GM18519 (cell line): ENCODE measurements at regions not wholly inside any gene's neighbourhood (a gene's known extent, or its start where the extent isn't known, plus 50 kb on each side); places are given as distances from the start of the nearest gene placed in this dataset.
"Not testable (repeated sequence)": the region's sequence is repeated elsewhere in the genome, so short reads cannot be mapped to it uniquely, and the experiment has no call there.

Experiments used
- ATAC-seq: cut with Tn5 transposase; IDR thresholded peaks from one replicate; pipeline ENCODE4 v1.9.1; 2021; ENCODE audit warnings: mild to moderate bottlenecking, moderate library complexity; ENCODE audit not compliant: unreplicated experiment, low FRiP score

DNA sequence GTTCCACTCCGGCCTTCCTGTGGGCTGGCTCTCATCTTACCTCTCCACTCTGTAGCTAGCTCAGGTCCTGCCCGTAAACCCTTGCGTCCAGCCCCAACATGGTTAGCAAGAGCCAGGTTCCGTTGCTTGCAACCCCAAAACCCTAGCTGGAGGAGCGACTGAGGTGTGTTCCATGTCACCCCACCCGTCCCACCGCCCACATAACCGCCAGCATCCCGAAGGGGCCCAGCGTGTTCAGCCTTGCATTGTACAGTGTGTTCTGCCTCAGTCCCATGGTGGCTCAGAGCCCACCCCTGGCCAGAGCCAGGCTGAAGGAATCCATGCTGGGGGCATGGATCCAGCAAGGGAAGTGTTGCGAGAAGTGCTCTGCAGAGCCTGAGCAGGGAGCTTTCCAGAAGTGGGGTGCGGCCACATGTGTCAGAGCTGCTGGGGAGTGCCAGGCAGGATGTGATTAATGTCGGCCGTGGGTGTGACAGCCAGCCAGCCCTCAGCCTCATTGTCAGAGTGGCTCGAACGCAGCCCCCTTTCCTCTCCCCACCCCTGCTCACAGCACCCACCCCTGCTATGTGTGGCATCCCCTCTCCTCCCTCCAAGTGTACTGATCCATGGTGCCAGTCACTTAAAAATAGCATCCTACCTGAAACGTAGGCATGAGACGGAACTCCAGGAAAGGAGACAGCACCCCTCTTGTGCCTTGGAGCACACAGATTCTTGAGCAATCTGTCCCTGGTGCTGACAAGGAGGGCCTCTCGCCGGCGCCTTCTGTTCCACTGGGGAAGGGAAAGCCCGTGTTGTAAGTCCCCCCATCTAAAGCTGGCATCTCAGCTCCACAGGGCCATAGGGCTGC, 158.9 kb downstream of the OR4M2 start:
- ATAC-seq: not testable (repeated sequence)

- ATAC-seq: no peak
Measured at GRCh38 chr15:22239806-22240180, 159.5 kb downstream of the OR4M2 start.

DNA sequence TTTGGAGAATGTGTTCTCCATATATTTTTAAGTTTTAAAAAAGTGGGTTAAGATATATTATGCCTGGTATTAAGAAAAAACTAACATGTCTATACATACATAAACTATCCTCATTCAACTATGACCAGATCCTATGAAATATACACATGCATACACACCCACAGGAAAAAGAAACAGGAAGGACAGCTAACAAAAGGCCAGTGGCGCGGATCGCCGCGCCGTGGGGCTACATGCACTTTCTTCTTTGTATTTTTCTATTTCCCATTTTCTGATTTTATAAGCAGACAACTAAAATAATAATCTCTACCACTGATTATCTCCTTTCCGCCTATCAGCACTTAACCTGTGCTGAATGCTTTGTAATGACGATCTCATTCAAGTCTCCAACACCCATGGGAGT, 160.1 kb downstream of the OR4M2 start:
- ATAC-seq: no peak

DNA sequence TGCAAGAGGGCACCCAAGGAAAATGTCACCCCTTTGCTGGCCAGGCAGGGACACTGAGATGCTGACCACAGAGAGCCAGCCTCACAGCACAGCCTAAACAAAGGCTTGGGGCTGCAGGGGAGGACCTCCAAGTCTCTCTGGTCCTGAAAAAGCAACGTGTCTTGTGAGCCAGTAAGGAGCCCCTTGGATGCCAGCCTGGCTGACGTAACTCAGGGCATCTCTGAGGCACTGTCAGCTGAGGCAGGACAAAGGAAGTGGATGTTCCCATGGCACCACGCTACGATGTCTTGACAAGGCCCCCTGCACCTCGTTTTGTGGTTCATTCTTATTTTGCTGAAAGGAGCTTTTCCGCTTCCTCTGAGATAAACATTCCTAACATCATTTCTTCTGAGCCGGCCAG, 160.7 kb downstream of the OR4M2 start:
- ATAC-seq: no peak

DNA sequence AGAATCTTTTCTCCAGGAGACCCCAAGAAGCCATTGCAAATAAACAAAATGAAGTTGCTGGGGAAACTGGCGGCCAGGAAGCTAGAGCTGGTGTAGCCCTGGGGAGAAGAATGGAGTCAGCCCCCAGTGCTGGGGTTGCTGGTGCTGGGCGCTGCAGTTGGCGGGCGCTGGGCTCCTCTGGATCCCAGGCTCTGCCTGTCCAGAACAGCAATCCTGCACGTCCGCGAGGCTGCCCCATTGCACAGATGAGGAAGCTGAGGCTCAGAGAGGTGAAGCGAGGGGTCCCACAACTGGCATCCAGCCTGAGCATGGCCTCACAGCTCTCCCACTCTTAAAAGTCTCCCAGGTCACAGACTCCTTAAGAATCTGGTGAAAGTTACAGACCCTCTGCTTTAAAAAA, 161.1 kb downstream of the OR4M2 start:
- no peak for ATAC-seq

GRCh38 chr15:22242311-22242710, 162.0 kb downstream of the OR4M2 start:
- not testable (repeated sequence) for ATAC-seq

- no peak for ATAC-seq
Measured at GRCh38 chr15:22243440-22244130, 163.3 kb downstream of the OR4M2 start.

GRCh38 chr15:22249511-22249910, 169.2 kb downstream of the OR4M2 start:
- ATAC-seq: not testable (repeated sequence)

GRCh38 chr15:22250501-22251290, 170.4 kb downstream of the OR4M2 start:
- ATAC-seq: not testable (repeated sequence)

GRCh38 chr15:22251422-22251821, 171.1 kb downstream of the OR4M2 start:
- no peak for ATAC-seq

DNA sequence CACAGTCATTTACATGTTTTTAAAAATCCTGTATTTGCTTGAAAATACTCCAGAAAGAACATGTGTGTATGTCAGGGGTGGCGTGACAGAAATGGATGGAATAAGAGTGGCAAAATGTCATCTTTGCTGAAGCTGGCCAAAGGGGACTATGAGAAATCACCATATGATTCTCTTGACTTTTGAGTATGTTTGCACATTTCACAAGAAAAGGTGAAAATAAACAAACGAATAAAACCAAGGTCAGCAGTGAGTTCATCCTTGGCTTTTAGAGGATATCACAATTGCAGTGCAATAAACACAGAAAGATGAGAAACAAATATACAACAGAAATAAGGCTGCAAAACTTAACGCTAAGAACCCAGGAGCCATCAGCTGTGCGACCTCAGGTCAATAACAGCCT, 171.7 kb downstream of the OR4M2 start:
- not testable (repeated sequence) for ATAC-seq

DNA sequence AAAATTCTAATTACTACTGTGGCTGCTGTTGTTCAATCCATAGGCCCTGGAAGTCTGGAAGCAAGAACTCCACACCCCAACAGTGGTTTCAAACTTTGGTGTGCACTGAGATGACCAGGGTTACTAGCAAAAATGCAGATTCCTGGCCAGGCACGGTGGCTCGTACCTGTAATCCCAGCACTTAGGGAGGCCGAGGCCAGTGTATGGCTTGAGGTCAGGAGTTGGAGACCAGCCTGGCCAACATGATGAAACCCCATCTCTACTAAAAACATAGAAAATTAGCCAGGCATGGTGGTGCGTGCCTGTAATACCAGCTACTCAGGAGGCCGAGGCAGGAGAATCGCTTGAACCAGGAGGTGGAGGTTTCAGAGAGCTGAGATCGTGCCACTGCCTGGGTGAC, 172.2 kb downstream of the OR4M2 start:
- not testable (repeated sequence) for ATAC-seq

GRCh38 chr15:22253002-22253675, 172.8 kb downstream of the OR4M2 start:
- ATAC-seq: not testable (repeated sequence)

DNA sequence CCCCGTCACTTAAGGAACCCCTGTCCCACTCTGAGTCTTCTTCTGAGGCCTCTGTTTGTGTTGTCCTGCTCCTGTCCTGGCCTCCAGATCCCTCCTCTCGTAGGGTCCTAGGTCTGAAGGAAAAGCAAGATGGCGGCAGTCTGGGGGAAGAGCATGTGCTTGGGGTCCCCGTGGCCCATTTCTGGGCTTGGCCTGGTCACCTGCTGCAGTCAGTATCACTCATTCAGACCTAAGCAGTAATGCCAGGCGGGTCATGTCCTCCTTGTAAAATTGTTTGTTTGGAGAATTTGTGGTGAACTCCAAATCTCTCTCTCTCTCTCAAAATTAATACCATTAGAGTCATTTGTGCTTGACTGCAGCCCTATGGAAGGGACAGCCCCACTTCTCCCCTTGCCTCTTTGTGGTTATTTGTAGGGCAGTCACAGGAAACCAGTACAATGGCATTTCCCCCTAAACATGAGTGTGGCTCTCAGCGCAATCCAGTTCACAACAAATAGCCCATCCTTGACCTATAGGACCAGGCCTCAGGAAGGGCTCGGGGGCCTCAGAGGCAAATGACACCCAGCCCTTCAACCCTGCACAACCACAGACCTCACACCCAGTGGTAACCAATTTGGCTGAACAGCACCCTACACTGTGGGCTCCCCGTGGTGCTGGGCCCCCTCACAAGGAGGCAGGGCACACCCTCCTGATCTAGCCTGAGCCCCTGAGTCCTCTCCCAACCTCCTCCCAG, 173.5 kb downstream of the OR4M2 start:
- ATAC-seq: peak; percentile 74

DNA sequence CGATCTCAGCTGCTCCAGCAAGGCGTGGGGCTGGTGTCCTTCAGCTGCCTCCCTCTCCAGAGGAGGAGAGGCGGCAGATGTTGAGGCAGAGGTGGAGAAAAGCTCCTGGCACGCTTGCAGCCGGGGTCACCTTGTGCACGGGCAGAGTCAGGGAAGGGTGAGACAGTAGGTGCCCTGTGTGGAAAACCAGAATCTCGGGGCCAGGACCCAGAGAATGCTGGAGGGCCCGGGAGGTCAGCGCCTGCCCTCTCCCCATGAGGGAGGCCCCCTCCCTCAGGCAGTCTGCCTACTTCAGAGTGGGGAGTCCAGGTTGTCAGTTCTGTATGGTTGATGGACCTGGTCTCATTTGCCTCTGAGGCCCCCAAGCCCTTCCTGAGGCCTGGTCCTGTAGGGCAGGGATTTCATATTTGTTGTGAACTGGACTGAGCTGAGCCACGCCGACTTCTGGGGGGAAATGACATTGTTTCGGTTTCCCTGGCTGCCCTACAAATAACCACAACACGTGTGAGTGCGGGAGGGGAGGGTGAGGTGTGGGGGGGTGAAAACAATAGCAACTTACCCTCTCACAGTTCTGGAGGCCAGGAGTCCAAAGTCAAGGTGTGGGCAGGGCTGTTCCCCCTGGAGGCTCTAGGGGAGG, 174.2 kb downstream of the OR4M2 start:
- peak; percentile 29 for ATAC-seq

DNA sequence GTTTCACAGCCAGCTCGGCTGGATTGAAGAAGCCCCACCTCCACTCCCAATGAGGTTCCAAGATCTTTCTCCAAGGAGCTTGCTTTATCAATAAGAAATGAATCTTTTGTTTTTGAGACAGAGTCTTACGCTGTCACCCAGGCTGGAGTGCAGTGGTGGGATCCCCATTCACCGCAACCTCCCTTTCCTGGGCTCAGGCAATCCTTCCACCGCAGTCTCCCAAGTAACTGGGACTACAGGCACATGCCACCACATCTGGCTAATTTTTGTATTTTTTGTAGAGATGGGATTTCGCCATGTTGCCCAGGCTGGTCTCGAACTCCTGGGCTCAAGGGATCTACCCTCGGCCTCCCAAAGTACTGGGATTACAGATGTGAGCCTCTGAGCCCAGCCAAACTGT, 175.3 kb downstream of the OR4M2 start:
- not testable (repeated sequence) for ATAC-seq

DNA sequence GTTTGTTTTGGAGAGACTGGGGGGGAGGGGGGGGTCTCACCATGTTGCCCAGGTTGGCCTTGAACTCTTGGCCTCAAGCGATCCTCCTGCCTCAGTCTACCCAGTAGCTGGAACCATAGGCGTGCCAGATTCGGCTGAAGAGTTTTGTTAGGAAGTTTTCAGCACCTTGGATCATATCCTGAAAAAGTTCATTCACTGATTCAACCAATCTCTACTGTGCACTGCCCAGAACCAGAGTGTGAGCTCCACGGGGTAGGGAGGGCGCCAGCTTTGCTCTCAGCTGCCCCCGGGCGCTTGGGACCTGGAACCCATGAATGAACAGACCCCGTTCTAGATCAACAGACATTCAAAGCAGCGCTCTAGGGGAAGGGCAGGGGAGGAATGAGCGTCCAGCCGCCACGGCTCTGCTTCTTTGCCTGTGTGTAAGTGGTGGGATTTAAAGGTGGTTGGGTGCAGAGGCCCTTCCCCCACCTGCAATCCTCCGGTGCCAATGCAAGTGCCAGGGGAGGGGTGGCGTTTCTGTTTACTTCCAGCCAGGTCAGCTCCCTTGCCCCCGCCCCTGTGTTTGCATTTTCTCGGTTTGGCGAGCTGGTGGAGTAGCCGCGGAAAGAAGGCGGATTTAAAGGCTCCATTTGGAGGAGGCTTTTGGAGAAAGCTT, 176.2 kb downstream of the OR4M2 start:
- not testable (repeated sequence) for ATAC-seq

GRCh38 chr15:22257047-22258008, 177.0 kb downstream of the OR4M2 start:
- no peak for ATAC-seq
